ENCODE measurements at regions not wholly inside any gene's neighbourhood (a gene's known extent, or its start where the extent isn't known, plus 50 kb on each side); places are given as distances from the start of the nearest gene placed in this dataset.

DNA sequence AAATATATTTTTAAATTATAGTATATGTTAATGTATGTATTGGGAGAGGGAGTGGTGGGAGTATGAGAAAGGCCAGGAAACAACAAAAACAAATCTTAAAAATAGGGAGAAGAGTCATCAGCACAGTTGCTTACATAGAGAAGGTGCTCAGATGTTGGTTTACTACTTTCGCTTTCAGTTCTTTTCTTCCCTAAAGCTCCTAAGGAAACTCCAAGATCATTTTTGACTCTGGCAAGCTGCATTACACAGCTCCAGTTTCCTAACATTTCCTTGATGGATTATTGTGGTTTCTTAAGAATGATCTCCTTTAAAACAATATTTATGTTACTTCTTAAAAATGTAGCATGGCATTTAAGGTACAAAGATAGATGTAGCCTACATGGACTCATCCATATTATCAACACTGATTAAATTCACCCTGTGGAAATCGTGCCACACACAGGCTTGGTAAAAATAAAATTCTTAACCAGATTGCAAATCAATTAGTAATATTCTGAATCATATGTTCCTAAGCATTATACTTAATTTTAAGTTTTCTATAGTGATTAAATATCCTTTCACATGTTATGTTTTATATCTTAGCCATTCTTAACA lies 118.0 kb upstream of the MAN1A1 start:
- in situ Hi-C loops (cut with HindIII; ENCODE audit: low pct_unique_long_range_greater_than_20kb, low sequenced_read_pairs): no loop called here
- no peak for TF ChIP-seq SIN3A (IDR thresholded peaks at IDR 0.05; ENCODE audit: borderline replicate concordance, insufficient read depth, low read depth, low read length)
- TF ChIP-seq, protein P1, sequence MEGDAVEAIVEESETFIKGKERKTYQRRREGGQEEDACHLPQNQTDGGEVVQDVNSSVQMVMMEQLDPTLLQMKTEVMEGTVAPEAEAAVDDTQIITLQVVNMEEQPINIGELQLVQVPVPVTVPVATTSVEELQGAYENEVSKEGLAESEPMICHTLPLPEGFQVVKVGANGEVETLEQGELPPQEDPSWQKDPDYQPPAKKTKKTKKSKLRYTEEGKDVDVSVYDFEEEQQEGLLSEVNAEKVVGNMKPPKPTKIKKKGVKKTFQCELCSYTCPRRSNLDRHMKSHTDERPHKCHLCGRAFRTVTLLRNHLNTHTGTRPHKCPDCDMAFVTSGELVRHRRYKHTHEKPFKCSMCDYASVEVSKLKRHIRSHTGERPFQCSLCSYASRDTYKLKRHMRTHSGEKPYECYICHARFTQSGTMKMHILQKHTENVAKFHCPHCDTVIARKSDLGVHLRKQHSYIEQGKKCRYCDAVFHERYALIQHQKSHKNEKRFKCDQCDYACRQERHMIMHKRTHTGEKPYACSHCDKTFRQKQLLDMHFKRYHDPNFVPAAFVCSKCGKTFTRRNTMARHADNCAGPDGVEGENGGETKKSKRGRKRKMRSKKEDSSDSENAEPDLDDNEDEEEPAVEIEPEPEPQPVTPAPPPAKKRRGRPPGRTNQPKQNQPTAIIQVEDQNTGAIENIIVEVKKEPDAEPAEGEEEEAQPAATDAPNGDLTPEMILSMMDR (IDR thresholded peaks at IDR 0.05): no peak
- no peak for ATAC-seq
- H3K27me3 ChIP-seq (ENCODE audit: control insufficient read depth, insufficient read depth, low read length): no peaks in the 10 kb centered on the region
- ChIA-PET CTCF (no interaction called here), POLR2A (no interaction called here)
- no peaks in the 10 kb centered on the region for H3K36me3 ChIP-seq (ENCODE audit: control insufficient read depth, insufficient read depth, low read length)
- BruUV-seq (replicated peaks): no TSS peak
- H3K4me1 ChIP-seq (ENCODE audit: control insufficient read depth, insufficient read depth, low read length): no peaks in the 10 kb centered on the region
- no peak for DNase-seq (ENCODE audit: low read depth, low spot score)
- intact Hi-C loops (cut with micrococcal nuclease; ENCODE audit: unreplicated experiment): no loop called here
- no peak overlapping the region for H3K4me3 ChIP-seq (ENCODE audit: low read depth in 2 of 2, low read length in 2 of 2)
- no peak overlapping the region for H3K27ac ChIP-seq (ENCODE audit: low read length)
- 0 out of 2 replicates have a peak, but pooled peaks cover 3% of the 10 kb centered on the region for H3K9me3 ChIP-seq (ENCODE audit: control insufficient read depth, insufficient read depth, low read depth, low read length)

DNA sequence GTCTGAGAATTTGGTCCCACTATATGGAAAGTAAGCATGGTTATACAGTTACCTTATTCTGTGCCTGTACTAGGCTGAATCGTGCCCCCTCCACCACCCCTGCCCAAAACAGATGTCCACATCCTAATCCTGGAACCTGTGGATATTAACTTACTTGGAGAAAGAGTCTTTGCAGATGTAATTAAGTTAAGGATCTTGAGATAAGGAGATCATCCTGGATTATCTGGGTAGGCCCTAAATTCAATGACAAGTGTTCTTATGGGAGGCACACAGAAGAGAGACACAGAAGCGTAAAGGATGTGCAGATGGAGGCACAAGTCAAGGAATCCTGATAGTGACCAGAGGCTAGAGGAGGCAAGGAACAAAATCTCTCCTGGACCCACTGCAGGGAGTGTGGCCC lies 116.7 kb upstream of the MAN1A1 start:
- DNase-seq (ENCODE audit: low read depth, low spot score): no peak
- CTCF ChIA-PET: no interaction called here

More for the DNA sequence above, 116.7 kb upstream of the MAN1A1 start:
- Histone ChIP-seq H3K4me3 (ENCODE audit: low read depth in 2 of 2, low read length in 2 of 2) (no peak overlapping the region), H3K9me3 (ENCODE audit: control insufficient read depth, insufficient read depth, low read depth, low read length) (0 out of 2 replicates have a peak, but pooled peaks cover 3% of the 10 kb centered on the region), H3K27me3 (ENCODE audit: control insufficient read depth, insufficient read depth, low read length) (no peaks in the 10 kb centered on the region), H3K27ac (ENCODE audit: low read length) (no peak overlapping the region), H3K36me3 (ENCODE audit: control insufficient read depth, insufficient read depth, low read length) (no peaks in the 10 kb centered on the region), H3K4me1 (ENCODE audit: control insufficient read depth, insufficient read depth, low read length) (no peaks in the 10 kb centered on the region)
- no peak for ATAC-seq
- TF ChIP-seq POLR2AphosphoS5 (IDR thresholded peaks at IDR 0.05; ENCODE audit: low read depth, low read length): no peak
- TF ChIP-seq SIN3A (IDR thresholded peaks at IDR 0.05; ENCODE audit: borderline replicate concordance, insufficient read depth, low read depth, low read length): no peak
- no peak for TF ChIP-seq TCF7L2 (IDR thresholded peaks at IDR 0.05; ENCODE audit: low read depth, low read length)
- TF ChIP-seq, protein P1 (IDR thresholded peaks at IDR 0.05): no peak
- TF ChIP-seq, protein P2, sequence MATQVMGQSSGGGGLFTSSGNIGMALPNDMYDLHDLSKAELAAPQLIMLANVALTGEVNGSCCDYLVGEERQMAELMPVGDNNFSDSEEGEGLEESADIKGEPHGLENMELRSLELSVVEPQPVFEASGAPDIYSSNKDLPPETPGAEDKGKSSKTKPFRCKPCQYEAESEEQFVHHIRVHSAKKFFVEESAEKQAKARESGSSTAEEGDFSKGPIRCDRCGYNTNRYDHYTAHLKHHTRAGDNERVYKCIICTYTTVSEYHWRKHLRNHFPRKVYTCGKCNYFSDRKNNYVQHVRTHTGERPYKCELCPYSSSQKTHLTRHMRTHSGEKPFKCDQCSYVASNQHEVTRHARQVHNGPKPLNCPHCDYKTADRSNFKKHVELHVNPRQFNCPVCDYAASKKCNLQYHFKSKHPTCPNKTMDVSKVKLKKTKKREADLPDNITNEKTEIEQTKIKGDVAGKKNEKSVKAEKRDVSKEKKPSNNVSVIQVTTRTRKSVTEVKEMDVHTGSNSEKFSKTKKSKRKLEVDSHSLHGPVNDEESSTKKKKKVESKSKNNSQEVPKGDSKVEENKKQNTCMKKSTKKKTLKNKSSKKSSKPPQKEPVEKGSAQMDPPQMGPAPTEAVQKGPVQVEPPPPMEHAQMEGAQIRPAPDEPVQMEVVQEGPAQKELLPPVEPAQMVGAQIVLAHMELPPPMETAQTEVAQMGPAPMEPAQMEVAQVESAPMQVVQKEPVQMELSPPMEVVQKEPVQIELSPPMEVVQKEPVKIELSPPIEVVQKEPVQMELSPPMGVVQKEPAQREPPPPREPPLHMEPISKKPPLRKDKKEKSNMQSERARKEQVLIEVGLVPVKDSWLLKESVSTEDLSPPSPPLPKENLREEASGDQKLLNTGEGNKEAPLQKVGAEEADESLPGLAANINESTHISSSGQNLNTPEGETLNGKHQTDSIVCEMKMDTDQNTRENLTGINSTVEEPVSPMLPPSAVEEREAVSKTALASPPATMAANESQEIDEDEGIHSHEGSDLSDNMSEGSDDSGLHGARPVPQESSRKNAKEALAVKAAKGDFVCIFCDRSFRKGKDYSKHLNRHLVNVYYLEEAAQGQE (IDR thresholded peaks at IDR 0.05; ENCODE audit: insufficient read depth in 1 of 2, low read depth in 2 of 2, low read length in 1 of 2): no peak
- BruUV-seq (replicated peaks): no TSS peak
- intact Hi-C loops (cut with micrococcal nuclease; ENCODE audit: unreplicated experiment): no loop called here
- in situ Hi-C loops (cut with HindIII; ENCODE audit: low pct_unique_long_range_greater_than_20kb, low sequenced_read_pairs): no loop called here
- POLR2A ChIA-PET: no interaction called here
